Gastrocnemius medialis (tissue), 4 donors: ENCODE measurements at regions not wholly inside any gene's neighbourhood (a gene's known extent, or its start where the extent isn't known, plus 50 kb on each side); places are given as distances from the start of the nearest gene placed in this dataset.

Experiments
- ATAC-seq, 2 donors: fragments of 150-250 bp; one replicate each; pipeline ENCODE4 v1.9.1; 2016
- DNase-seq, 2 donors: peaks; one replicate each; pipeline ENCODE4 v3.0.0-alpha.2; 2019
- H3K27ac ChIP-seq, 4 donors: fragments of 200-600 bp; sonication (generic); 1 replicate in 1 of 4; 2 replicates in 3 of 4; pipeline ENCODE4 v1.5.1; 2016 to 2018; ENCODE audit warnings: mild to moderate bottlenecking in 2 of 4, moderate library complexity in 1 of 4
- H3K27me3 ChIP-seq, 3 donors: fragments of 200-600 bp; sonication (generic) in 2 of 3; 1 replicate in 1 of 3; 2 replicates in 2 of 3; pipeline versions ENCODE4 v1.5.1 to v1.6.0; 2016 to 2019; ENCODE audit warnings: mild to moderate bottlenecking in 1 of 3, moderate library complexity in 1 of 3
- H3K36me3 ChIP-seq, 2 donors: fragments of 200-600 bp; sonication (generic) in 1 of 2; one replicate each; pipeline ENCODE4 v1.5.1; 2017 to 2018
- H3K4me1 ChIP-seq, 2 donors: fragments of 200-600 bp; sonication (generic) in 1 of 2; one replicate each; pipeline ENCODE4 v1.5.1; 2016 to 2017; ENCODE audit warnings: mild to moderate bottlenecking in 2 of 2
- H3K4me3 ChIP-seq, 4 donors: fragments of 200-600 bp; sonication (generic) in 3 of 4; 1 replicate in 1 of 4; 2 replicates in 3 of 4; pipeline ENCODE4 v1.5.1; 2016 to 2019; ENCODE audit warnings: mild to moderate bottlenecking in 2 of 4
- H3K9me3 ChIP-seq, 3 donors: fragments of 200-600 bp; sonication (generic) in 2 of 3; 1 replicate in 1 of 3; 2 replicates in 2 of 3; pipeline ENCODE4 v1.5.1; 2016 to 2019
- CTCF ChIP-seq, 5 experiments: fragments of 450-650 bp in 3 of 5; fragments of 200-600 bp in 2 of 5; sonication (generic) in 2 of 5; IDR thresholded peaks in 4 of 5; conservative IDR thresholded peaks in 1 of 5; 1 replicate in 4 of 5; 2 replicates in 1 of 5; pipeline ENCODE4 v1.5.1; 2016 to 2019; ENCODE audit warnings: antibody characterized with exemption in 5 of 5, mild to moderate bottlenecking in 3 of 5, moderate library complexity in 3 of 5
- POLR2A ChIP-seq, 2 donors: fragments of 450-650 bp; IDR thresholded peaks; one replicate each; pipeline ENCODE4 v1.6.1; 2017; ENCODE audit warnings: antibody characterized with exemption in 2 of 2, mild to moderate bottlenecking in 2 of 2, moderate library complexity in 2 of 2
- in situ Hi-C, 4 donors: fragments of 200-750 bp; cut with MboI; loops; one replicate each; pipeline versions ENCODE4 v1.15.0 to v1.8.0; 2017; ENCODE audit warnings: low sequenced_read_pairs in 4 of 4
- intact Hi-C: fragments of 100-400 bp; cut with DNase I; formaldehyde crosslinking; loops from one replicate; pipeline ENCODE4 v1.15.1; 2023; ENCODE audit warnings: low total_unique reads

DNA sequence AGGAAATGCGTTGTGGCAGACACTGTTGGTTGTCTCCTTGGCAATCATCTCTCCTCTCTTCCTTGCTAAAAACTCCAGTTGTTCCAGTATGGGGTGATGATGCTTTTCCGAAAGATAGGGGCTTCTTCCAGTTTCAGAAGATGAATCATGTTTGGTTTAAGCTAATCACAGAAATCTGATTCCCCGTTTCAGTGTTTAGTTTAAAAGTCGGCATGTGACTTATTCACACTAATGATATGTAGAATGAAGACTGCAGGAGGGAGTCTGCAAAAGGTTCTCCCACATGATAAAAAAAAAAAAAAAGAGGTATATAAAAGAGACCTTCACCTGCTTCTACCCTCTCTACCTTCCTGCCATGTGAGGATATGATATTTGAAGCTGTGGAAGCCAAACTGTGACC lies 239.0 kb upstream of the SIX2 start:
- in situ Hi-C loops: no loop called here
- no peak for DNase-seq
- Histone ChIP-seq H3K27ac (no peak overlapping the region), H3K27me3 (no peaks in the 10 kb centered on the region), H3K36me3 (no peaks in the 10 kb centered on the region), H3K4me3 (no peak overlapping the region), H3K9me3 (no peaks in the 10 kb centered on the region), H3K4me1 (peaks cover 4 to 9% of the 10 kb centered on the region in 2 donors)
- intact Hi-C loops: loop anchor here (10.0 kb wide), 2 partner anchors 447 to 577 kb away; no protein-coding TSS in a partner anchor
- TF ChIP-seq POLR2A (IDR thresholded peaks at IDR 0.05) (no peak), CTCF (IDR thresholded peaks at IDR 0.05 in 4 of 5, conservative IDR thresholded peaks at IDR 0.05 in 1 of 5) (no peak)
- no peak for ATAC-seq

- Histone ChIP-seq H3K4me3 (no peak overlapping the region), H3K27ac (peak overlapping the region in 2 of 4 donors; percentile 38 to 72), H3K4me1 (peaks cover 27 to 37% of the 10 kb centered on the region in 2 donors), H3K9me3 (no peaks in the 10 kb centered on the region), H3K36me3 (no peaks in the 10 kb centered on the region), H3K27me3 (no peaks in the 10 kb centered on the region)
- no peak for DNase-seq
- TF ChIP-seq POLR2A (IDR thresholded peaks at IDR 0.05) (no peak), CTCF (IDR thresholded peaks at IDR 0.05 in 4 of 5, conservative IDR thresholded peaks at IDR 0.05 in 1 of 5) (no peak)
- intact Hi-C loops (loop anchor here (5.0 to 10.0 kb wide), 4 partner anchors 238 to 883 kb away; partner anchors contain the start of genes CAMKMT, PREPL and SIX2), in situ Hi-C loops (no loop called here)
- ATAC-seq: no peak
Measured at GRCh38 chr2:45244928-45245327, 235.7 kb upstream of the SIX2 start.

DNA sequence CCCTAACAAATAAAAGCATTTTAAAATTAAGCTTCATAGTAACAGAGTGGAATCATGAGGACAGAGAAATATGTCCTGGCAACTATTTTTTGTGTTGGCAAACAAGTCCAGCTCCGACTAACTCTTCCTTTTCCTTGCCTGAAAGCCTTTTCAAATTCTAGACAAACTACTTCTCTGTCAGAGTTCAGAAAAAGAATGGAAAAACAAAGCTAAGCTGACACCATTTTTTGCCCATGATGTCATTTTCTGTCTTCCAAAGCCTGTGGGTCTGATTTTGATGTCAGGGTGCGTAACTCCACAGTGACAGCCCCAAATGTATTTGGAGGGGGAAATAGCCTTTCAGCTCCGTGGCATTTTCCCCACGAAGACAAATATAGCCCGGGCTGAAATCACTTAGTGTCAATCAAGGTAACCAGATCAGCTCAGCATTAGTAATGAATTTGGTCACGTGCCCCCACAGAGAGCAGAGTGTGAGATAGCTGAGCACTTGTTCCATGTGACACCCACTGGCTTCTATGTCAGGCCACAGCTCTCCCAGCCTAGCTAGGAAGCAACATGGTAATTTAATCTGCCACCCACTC lies 233.0 kb upstream of the SIX2 start:
- TF ChIP-seq POLR2A (IDR thresholded peaks at IDR 0.05) (peak in 1 of 2 donors; percentile 60), CTCF (IDR thresholded peaks at IDR 0.05 in 4 of 5, conservative IDR thresholded peaks at IDR 0.05 in 1 of 5) (no peak)
- no peaks in the 10 kb centered on the region for H3K27me3 ChIP-seq
- peak overlapping the region; percentile 72 to 83 (median 80) for H3K27ac ChIP-seq
- peaks cover 42 to 54% of the 10 kb centered on the region in 2 donors for H3K4me1 ChIP-seq
- ATAC-seq: peak; percentile 85
- in situ Hi-C loops (no loop called here), intact Hi-C loops (loop anchor here (5.0 to 10.0 kb wide), 4 partner anchors 235 to 880 kb away; partner anchors contain the start of genes CAMKMT, PREPL and SIX2)
- H3K4me3 ChIP-seq: no peak overlapping the region
- H3K36me3 ChIP-seq: no peaks in the 10 kb centered on the region
- no peaks in the 10 kb centered on the region for H3K9me3 ChIP-seq
- DNase-seq: peak; percentile 89 to 93

DNA sequence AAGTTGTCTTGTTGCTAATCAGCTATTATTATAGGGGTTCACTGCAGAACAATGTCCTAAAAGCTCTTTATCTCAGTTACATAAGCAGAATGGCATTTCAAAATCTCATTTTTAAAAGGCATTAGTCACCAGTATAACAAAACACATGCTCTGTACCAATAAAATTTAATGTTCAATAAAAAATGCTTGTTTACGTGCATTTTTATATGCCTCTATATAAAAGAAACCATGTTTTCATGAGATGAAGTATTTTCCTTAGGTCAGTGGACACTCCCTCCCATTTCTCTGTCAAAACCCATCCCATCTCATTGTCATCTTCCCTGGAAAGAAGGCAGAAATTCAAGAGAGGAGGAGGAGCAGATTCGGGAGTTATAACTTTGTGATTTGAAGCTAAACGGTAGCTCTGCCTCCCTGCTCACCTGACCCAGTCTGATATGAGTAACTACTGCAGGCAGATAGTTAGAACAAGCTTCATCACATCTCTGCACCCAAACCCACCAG lies 231.9 kb upstream of the SIX2 start:
- peaks cover 46 to 61% of the 10 kb centered on the region in 2 donors for H3K4me1 ChIP-seq
- no peak for ATAC-seq
- DNase-seq: no peak
- no peak for TF ChIP-seq CTCF (IDR thresholded peaks at IDR 0.05 in 4 of 5, conservative IDR thresholded peaks at IDR 0.05 in 1 of 5)
- TF ChIP-seq POLR2A (IDR thresholded peaks at IDR 0.05): no peak
- intact Hi-C loops (loop anchor here (5.0 to 10.0 kb wide), 4 partner anchors 234 to 879 kb away; partner anchors contain the start of genes CAMKMT, PREPL and SIX2), in situ Hi-C loops (no loop called here)
- H3K36me3 ChIP-seq: no peaks in the 10 kb centered on the region
- no peaks in the 10 kb centered on the region for H3K9me3 ChIP-seq
- no peaks in the 10 kb centered on the region for H3K27me3 ChIP-seq
- no peak overlapping the region for H3K4me3 ChIP-seq
- H3K27ac ChIP-seq: peak overlapping the region; percentile 72 to 83 (median 80)
